T-helper 1 cell (primary cell): ENCODE measurements at regions not wholly inside any gene's neighbourhood (a gene's known extent, or its start where the extent isn't known, plus 50 kb on each side); places are given as distances from the start of the nearest gene placed in this dataset.

Experiments used
- DNase-seq, 5 donors: peaks; one replicate each; pipeline ENCODE4 v3.0.0-alpha.2; 2012 to 2020

GRCh38 chr6:91487696-91488392 is 901.0 kb upstream of the MAP3K7 start:
- DNase-seq: no peak

GRCh38 chr6:91486200-91486599 is 899.3 kb upstream of the MAP3K7 start:
- DNase-seq: no peak

GRCh38 chr6:91485047-91485446 is 898.2 kb upstream of the MAP3K7 start:
- DNase-seq: no peak

- no peak for DNase-seq
Observed at GRCh38 chr6:91483415-91484105, 896.7 kb upstream of the MAP3K7 start.

DNA sequence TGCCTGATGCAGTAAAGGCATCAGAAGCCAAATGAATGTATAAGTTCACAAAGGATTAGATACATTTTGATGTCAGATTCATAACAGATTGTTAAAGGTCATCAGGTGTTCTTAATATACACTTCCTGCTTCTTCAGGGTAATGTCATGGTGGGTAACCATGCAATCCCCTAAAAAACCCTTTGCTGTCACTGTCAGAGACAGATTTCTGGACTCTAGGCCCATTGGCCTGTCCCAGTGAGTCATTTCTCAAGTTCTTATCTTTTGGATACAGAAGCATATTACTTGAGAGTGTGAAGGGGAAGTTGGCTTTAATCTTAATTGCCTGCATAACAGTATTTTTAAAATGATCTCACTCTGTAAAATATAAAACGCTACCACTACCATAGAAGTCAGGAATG is 895.6 kb upstream of the MAP3K7 start:
- no peak for DNase-seq

GRCh38 chr6:91480402-91480801 is 893.5 kb upstream of the MAP3K7 start:
- no peak for DNase-seq

GRCh38 chr6:91477688-91478087 is 890.8 kb upstream of the MAP3K7 start:
- DNase-seq: no peak

- DNase-seq: no peak
Observed at GRCh38 chr6:91476000-91476399, 889.1 kb upstream of the MAP3K7 start.

DNA sequence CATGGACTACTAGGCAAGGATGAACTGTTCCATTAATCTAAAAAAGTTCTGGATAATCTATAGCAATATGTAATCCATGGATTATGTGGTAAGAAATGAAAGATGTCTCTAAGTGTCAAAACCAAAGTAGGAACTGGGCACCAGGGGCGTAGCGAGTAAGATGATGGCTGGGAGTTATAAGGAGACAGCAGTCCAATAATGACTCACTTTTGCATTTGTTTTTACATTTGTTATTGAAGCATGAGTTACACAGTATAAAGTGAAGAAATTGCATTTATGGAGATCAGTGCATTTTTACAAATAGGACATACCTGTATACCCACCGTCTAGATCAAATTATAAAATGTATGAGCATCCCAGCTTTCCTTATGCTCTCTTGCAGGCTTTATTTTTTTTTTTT is 878.5 kb upstream of the MAP3K7 start:
- DNase-seq: no peak

DNA sequence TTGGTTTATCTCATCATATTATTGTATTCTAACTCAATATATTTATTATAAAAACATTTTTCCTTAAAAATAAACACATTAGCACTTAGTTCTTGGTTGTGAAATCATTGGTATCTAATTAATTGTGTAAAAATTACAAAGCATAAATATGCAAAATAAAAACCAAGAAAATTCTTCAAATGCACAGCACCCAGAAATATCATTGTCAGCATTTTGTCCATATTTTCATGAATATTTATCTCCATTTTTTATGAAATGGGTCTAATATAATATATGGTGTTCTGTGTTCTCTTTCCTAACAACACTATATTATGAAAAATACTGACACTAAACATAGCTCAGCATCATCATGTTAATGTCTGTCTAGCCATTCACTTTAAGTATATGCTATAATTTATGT is 877.8 kb upstream of the MAP3K7 start:
- DNase-seq: no peak

DNA sequence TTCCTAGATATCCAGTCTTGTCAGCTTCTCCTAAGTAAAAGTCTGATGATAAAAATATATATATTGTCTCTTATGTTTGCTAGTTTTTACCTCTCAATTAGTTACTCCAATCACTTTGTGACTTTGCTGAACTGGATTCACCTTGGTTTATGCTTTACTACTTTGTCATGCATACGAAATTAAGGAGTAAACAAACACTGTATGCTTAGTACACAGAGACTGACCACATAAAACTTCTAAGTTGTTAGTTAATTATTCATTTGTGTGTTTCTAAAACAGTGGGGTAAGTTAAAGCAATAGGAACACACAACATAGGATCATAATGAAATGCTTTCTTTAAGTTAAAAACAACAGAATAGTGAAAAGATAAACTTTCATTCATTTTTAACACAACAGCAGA is 877.3 kb upstream of the MAP3K7 start:
- DNase-seq: no peak

GRCh38 chr6:91462241-91462640 is 875.4 kb upstream of the MAP3K7 start:
- no peak for DNase-seq

GRCh38 chr6:91453224-91453878 is 866.5 kb upstream of the MAP3K7 start:
- no peak for DNase-seq

GRCh38 chr6:91449539-91449938 is 862.7 kb upstream of the MAP3K7 start:
- no peak for DNase-seq

DNA sequence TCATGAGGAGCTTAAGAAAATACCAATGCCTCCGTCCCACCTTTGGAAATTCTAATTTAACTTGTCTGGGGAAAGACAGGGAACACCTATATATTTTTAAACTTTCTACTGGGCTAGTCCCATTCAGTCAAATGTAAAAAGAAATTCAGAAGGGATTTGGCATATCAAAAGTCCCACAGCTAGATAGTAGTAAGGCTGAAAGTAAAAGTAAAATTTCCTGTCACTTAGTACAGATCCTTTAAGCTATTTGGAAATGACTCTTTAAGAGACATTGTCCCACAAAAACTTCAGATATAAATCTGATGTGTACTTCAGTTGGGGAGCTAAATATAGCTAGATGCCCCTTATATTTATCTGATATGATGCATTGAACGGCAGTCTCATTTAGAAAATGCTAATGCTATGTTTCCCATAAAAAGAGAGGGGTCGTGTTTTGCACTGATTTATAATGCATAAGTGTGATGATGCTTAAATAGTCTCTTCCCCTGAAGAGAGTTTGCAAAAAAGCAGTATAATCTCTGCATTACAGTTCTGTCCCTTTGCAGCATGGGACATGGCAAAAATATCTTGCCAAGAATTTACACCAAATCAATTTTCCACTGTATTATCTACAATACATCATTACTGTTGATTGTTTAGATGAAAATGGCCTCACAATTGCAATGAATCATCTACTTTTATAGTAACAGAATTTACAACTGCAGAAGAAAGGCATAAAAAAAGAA is 860.8 kb upstream of the MAP3K7 start:
- DNase-seq: no peak

DNA sequence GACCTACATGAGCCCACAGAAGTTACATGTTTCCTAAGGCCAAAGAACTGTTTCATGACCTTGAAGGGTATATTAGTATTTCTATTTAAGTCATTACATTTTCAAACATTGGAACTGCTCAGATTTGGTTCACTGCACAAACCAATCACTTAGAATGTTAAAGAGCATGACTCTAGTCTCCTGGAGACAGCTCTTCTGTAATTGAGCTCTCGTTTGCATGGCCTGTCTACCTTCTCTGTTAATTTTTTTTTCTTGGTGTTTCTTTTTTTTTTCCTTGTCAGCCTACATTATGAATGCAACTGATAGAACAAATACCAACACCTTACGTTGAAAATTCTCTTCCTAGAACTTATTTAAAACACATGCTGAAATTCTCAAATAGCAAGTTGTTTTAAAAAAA is 860.2 kb upstream of the MAP3K7 start:
- DNase-seq: no peak

DNA sequence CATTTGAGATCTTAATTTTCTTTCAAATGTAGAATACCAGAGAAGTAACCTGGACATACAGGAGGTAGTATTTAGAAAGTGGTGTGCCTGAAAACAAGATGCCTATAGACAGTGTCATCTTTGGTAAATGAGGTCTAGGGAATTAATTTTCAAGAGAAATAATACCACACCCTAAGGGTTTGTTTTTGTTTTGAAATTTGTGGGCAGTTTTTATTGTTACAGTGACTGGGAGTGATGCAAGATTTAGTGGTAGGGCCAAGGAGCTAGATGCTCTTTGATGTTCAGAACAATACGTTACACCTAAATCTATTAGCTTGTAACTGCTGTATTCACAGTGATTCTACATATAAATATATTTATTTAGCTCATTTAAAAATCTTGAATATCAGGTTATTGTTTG is 856.5 kb upstream of the MAP3K7 start:
- no peak for DNase-seq

DNA sequence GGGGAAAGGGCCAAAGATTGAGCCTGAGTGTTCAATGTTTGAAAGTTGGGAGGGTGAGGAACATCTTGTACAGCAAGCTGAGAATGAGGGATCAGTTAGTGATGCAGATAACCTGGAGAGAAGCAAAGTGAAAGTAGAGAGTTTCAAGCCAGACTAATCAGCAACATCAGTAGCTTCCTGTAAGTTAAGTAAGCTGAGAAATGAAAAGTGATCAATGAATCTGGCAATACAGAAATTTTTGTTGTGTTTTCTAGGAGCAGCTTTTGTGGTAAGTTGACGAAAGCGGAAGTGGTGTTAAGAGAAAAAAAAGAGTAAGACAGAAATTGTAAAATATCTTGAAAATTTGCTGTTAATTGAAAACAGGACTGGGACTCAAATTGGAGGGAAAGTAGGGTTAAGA is 855.5 kb upstream of the MAP3K7 start:
- DNase-seq: no peak

- no peak for DNase-seq
Observed at GRCh38 chr6:91438570-91438969, 851.7 kb upstream of the MAP3K7 start.

- no peak for DNase-seq
Observed at GRCh38 chr6:91437315-91437729, 850.5 kb upstream of the MAP3K7 start.

- no peak for DNase-seq
Observed at GRCh38 chr6:91436448-91436847, 849.6 kb upstream of the MAP3K7 start.

- no peak for DNase-seq
Observed at GRCh38 chr6:91435630-91436029, 848.8 kb upstream of the MAP3K7 start.

- DNase-seq: no peak
Observed at GRCh38 chr6:91434576-91434975, 847.7 kb upstream of the MAP3K7 start.
